ENCODE measurements at regions not wholly inside any gene's neighbourhood (a gene's known extent, or its start where the extent isn't known, plus 50 kb on each side); places are given as distances from the start of the nearest gene placed in this dataset.
A peak's percentile ranks its signal among the peaks of the same experiment; 100 is the strongest.
"Not testable (repeated sequence)": the region's sequence is repeated elsewhere in the genome, so short reads cannot be mapped to it uniquely, and the experiment has no call there.

GRCh38 chr1:144322598-144322997 lies 50.8 kb downstream of the PPIAL4E start:
- peak in 9 of 42 donors; percentile 0 to 18 (median 0) for DNase-seq
- intact Hi-C loops (cut with DNase I), result not testable (repeated sequence)

Measured in head of caudate nucleus (tissue), 42 donors.